Tibial artery (tissue), 4 donors: ENCODE measurements at regions not wholly inside any gene's neighbourhood (a gene's known extent, or its start where the extent isn't known, plus 50 kb on each side); places are given as distances from the start of the nearest gene placed in this dataset.

Experiments
- DNase-seq, 2 donors: peaks; one replicate each; pipeline ENCODE4 v3.0.0-alpha.2; 2019
- H3K27ac ChIP-seq, 2 donors: fragments of 200-600 bp; sonication (generic) in 1 of 2; 1 replicate in 1 of 2; 2 replicates in 1 of 2; pipeline ENCODE4 v1.5.1; 2018 to 2019; ENCODE audit warnings: mild to moderate bottlenecking in 1 of 2
- H3K27me3 ChIP-seq, 2 donors: fragments of 200-600 bp; sonication (generic) in 1 of 2; one replicate each; pipeline versions ENCODE4 v1.5.1 to v1.6.0; 2016 to 2019
- H3K36me3 ChIP-seq, 3 donors: fragments of 200-600 bp; sonication (generic) in 2 of 3; one replicate each; pipeline ENCODE4 v1.5.1; 2016 to 2019; ENCODE audit warnings: mild to moderate bottlenecking in 2 of 3
- H3K4me1 ChIP-seq, 4 donors: fragments of 200-600 bp; sonication (generic) in 2 of 4; 1 replicate in 3 of 4; 2 replicates in 1 of 4; pipeline ENCODE4 v1.5.1; 2016 to 2019
- H3K4me3 ChIP-seq, 2 donors: fragments of 200-600 bp; sonication (generic) in 1 of 2; 1 replicate in 1 of 2; 2 replicates in 1 of 2; pipeline ENCODE4 v1.5.1; 2018 to 2019; ENCODE audit warnings: mild to moderate bottlenecking in 2 of 2
- H3K9me3 ChIP-seq, 3 donors: fragments of 200-600 bp; sonication (generic) in 1 of 3; one replicate each; pipeline ENCODE4 v1.5.1; 2016 to 2019
- intact Hi-C: fragments of 100-400 bp; cut with DNase I; formaldehyde crosslinking; loops from one replicate; pipeline ENCODE4 v1.15.0; 2023; ENCODE audit warnings: low total_unique reads
- TF ChIP-seq, protein P1 (sequence below), 2 experiments: fragments of 200-600 bp in 1 of 2; fragments of 450-650 bp in 1 of 2; IDR thresholded peaks; one replicate each; pipeline ENCODE4 v1.5.1; 2017 to 2019; ENCODE audit warnings: antibody characterized with exemption in 2 of 2, mild to moderate bottlenecking in 1 of 2, moderate library complexity in 1 of 2

DNA sequence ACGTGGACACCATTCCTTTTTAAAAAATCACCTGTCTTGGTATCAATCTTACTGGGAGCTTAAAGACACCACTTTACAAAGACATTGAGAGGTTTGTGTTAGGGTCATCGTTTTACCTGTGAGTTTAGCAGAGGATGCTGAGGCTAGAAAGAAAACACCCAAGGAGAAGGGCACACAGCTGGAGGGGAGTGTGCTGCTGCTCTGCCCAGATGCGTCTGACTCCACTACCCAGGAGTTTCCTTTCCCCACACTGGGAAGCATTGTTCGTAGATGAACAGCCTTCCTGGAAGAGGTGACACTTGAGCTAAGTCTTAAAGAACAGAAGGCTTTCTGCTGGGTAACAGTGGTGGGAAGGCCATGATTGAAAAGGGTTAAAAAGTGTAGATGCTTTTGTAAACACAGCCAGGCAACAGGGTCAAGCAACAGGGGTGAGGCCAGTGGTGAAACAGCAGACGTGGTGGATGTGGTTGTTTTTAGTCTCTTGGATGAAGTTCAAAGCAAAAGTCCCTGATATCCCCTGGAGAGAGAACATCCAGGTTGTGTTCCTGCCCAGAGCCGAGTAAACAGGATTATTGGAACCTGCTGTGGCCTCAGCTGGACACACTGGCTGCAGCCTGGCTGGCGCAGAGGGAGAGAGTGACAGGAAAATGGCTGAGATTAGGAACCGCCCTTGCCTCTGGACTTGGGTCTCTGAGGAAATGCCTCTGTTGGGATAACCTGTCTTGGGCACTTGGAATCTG lies 198.6 kb upstream of the JUN start:
- H3K27ac ChIP-seq, result no peak overlapping the region
- TF ChIP-seq, protein P1, sequence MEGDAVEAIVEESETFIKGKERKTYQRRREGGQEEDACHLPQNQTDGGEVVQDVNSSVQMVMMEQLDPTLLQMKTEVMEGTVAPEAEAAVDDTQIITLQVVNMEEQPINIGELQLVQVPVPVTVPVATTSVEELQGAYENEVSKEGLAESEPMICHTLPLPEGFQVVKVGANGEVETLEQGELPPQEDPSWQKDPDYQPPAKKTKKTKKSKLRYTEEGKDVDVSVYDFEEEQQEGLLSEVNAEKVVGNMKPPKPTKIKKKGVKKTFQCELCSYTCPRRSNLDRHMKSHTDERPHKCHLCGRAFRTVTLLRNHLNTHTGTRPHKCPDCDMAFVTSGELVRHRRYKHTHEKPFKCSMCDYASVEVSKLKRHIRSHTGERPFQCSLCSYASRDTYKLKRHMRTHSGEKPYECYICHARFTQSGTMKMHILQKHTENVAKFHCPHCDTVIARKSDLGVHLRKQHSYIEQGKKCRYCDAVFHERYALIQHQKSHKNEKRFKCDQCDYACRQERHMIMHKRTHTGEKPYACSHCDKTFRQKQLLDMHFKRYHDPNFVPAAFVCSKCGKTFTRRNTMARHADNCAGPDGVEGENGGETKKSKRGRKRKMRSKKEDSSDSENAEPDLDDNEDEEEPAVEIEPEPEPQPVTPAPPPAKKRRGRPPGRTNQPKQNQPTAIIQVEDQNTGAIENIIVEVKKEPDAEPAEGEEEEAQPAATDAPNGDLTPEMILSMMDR (IDR thresholded peaks at IDR 0.05), result no peak
- H3K9me3 ChIP-seq, result no peaks in the 10 kb centered on the region
- H3K4me3 ChIP-seq, result no peak overlapping the region
- intact Hi-C loops, result no loop called here
- no peaks in the 10 kb centered on the region for H3K36me3 ChIP-seq
- DNase-seq, result no peak
- H3K27me3 ChIP-seq, result no peaks in the 10 kb centered on the region
- peaks cover 0 to 10% (median 7%) of the 10 kb centered on the region in 4 donors for H3K4me1 ChIP-seq

DNA sequence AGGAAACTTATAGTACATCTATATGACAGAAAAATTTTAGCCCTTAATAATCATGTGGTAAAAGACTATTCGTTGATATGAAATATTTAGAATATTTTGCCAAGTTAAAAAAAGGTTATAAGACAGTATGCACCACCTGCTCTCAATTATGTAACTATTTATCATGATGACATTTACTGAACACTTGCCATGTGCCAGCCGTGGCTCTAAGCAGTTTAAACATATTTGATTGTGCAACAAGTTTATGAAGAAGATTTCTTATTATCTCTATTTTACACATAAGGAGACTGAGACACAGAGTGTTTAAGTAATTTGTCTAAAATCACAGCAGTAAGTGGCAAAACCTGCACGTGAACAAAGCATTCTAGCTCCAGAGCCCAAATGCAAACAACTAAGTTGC lies 199.3 kb upstream of the JUN start:
- H3K4me1 ChIP-seq, result peaks cover 0 to 10% (median 7%) of the 10 kb centered on the region in 4 donors
- no peak overlapping the region for H3K27ac ChIP-seq
- no peaks in the 10 kb centered on the region for H3K36me3 ChIP-seq
- intact Hi-C loops, result no loop called here
- DNase-seq, result no peak
- TF ChIP-seq, protein P1 (IDR thresholded peaks at IDR 0.05), result no peak
- no peak overlapping the region for H3K4me3 ChIP-seq
- H3K27me3 ChIP-seq, result no peaks in the 10 kb centered on the region
- H3K9me3 ChIP-seq, result no peaks in the 10 kb centered on the region

DNA sequence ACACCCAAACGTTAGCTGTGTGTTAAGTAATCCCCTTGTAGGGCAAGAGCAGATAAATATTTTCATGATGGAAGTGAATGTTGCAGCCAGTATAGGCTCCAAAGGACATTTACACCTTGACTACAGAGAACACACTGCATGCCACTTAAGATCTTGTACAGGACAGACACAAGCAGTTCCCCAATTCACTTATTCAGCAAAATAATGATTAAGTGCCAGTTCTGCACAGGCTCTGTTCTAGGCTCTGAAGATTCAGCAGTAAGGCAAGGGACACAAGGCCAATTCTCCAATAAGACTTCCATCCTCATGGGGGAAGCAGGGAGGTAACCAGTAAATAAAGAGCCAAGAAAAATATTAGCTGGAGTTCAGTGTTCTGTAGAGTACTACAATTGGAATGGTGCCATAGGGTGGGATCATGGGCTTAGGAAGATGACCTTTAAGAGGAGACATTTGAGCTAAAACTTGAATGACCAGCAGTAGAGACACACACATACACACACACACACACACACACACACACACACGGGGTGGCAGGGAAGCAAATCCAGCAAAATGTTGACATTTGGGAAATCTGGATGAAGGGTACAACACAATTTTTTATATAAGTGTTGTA lies 199.9 kb upstream of the JUN start:
- DNase-seq, result no peak
- Histone ChIP-seq H3K4me1 (peaks cover 0 to 12% (median 7%) of the 10 kb centered on the region in 4 donors), H3K9me3 (no peaks in the 10 kb centered on the region), H3K27me3 (no peaks in the 10 kb centered on the region), H3K36me3 (no peaks in the 10 kb centered on the region), H3K27ac (no peak overlapping the region), H3K4me3 (no peak overlapping the region)
- intact Hi-C loops, result no loop called here
- TF ChIP-seq, protein P1 (IDR thresholded peaks at IDR 0.05), result no peak

DNA sequence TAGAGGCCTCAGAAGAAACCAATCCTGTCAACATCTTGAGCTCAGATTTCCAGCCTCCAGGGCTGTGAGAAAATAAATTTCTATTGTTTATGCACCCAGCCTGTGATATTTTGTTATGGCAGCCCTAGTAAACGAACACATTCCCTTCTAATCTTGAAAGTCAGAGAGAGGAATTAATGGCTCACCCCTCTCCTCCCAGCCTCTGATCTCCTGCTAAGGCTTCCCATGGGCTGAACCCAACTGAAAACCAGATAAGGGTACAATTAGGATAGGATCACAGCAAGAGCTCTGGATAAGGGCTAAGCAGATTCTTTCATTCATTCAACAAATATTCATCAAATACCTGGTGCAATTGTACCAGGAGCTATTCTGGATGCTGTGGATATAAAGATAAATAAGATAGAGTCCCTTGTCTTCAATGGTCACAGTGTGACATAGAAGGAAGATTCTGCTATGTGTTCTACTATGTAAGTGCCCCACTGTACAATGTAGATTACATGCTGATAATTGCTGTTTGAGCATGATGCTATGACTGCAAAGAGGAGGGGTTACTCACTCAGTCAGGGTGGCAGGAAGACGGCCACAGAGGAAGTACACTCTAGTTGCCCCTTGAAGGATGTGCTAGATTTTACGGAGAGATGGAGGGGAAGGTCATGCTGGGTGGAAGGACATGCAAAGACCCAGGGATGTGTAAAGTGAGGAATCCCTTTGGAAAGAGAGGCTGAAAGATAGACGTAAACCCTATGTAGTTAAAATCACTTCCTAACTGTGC lies 203.3 kb upstream of the JUN start:
- H3K27ac ChIP-seq, result no peak overlapping the region
- intact Hi-C loops, result no loop called here
- no peaks in the 10 kb centered on the region for H3K9me3 ChIP-seq
- H3K27me3 ChIP-seq, result no peaks in the 10 kb centered on the region
- TF ChIP-seq, protein P1 (IDR thresholded peaks at IDR 0.05), result no peak
- H3K4me1 ChIP-seq, result peaks cover 0 to 21% (median 6%) of the 10 kb centered on the region in 4 donors
- DNase-seq, result no peak
- no peak overlapping the region for H3K4me3 ChIP-seq
- no peaks in the 10 kb centered on the region for H3K36me3 ChIP-seq

DNA sequence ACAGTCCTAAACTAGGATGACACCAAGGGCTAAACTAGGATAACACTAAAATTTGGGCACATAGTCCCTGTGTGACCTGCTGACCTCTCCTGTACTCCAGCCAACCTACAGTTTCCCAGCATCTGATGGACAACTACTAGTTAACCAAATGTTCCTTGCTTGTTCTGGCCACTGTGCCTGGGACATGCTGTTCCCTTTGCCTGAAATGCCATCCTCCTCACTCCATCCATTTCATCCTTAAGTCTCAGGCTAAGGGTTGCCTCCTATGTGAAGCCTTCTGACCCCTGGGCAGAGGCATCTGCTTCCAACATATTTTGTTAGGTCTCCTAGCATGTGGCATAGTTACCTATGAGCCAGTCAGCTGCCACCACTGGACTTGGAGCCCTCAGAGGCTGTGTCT lies 204.9 kb upstream of the JUN start:
- Histone ChIP-seq H3K27ac (no peak overlapping the region), H3K4me3 (no peak overlapping the region), H3K27me3 (no peaks in the 10 kb centered on the region), H3K9me3 (no peaks in the 10 kb centered on the region), H3K36me3 (no peaks in the 10 kb centered on the region), H3K4me1 (peaks cover 0 to 14% (median 0%) of the 10 kb centered on the region in 4 donors)
- TF ChIP-seq, protein P1 (IDR thresholded peaks at IDR 0.05), result no peak
- no peak for DNase-seq
- intact Hi-C loops, result no loop called here
